Spleen (tissue), 7 donors: ENCODE measurements at regions not wholly inside any gene's neighbourhood (a gene's known extent, or its start where the extent isn't known, plus 50 kb on each side); places are given as distances from the start of the nearest gene placed in this dataset.

ENCODE experiments used
- POLR2AphosphoS5 ChIP-seq, 3 donors: sonication (generic); formaldehyde crosslinking; IDR thresholded peaks; one replicate each; pipeline ENCODE4 v1.5.1; 2017; ENCODE audit warnings: antibody characterized with exemption in 3 of 3
- TF ChIP-seq, protein P1 (sequence below), 11 experiments: fragments of 200-600 bp in 7 of 11; fragments of 450-650 bp in 4 of 11; sonication (generic) in 4 of 11; IDR thresholded peaks in 8 of 11; conservative IDR thresholded peaks in 3 of 11; 1 replicate in 7 of 11; 2 replicates in 4 of 11; pipeline versions ENCODE4 v1.4.0 to v1.8.0; 2016 to 2021; ENCODE audit warnings: antibody characterized with exemption in 11 of 11, inconsistent platforms in 4 of 11, mild to moderate bottlenecking in 1 of 11
- donor health status: DM: no; HTN: no; CAD: no; lungs with moderate emphysema.
- donor health status: DM: no; HTN: no; CAD: no.
- donor health status: DM: no; HTN: no; CAD: no.

DNA sequence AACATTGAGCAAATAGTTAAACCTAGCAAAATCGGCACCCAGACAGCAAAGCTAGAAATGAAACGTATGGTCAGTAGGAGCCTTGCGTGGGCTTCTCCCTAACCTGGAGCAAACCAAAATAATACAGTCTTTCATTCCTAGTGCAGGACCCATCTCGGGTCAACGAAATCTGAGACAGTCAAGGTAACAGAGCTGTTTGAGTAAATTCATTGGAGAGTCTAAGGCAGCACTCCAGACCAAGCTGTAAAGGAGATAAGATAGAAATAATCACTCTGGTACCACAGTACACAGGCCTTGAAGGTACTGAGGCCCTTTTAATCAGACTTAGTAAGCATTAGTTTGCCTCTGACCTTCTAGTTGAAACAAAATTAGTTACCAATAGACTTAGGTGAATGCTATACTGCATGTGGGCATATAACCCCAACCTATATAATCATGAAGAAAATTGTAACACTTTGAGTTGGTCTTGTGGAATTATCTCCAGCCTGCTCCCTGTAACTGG is 54.4 kb upstream of the BICD1 start:
- TF ChIP-seq, protein P1, sequence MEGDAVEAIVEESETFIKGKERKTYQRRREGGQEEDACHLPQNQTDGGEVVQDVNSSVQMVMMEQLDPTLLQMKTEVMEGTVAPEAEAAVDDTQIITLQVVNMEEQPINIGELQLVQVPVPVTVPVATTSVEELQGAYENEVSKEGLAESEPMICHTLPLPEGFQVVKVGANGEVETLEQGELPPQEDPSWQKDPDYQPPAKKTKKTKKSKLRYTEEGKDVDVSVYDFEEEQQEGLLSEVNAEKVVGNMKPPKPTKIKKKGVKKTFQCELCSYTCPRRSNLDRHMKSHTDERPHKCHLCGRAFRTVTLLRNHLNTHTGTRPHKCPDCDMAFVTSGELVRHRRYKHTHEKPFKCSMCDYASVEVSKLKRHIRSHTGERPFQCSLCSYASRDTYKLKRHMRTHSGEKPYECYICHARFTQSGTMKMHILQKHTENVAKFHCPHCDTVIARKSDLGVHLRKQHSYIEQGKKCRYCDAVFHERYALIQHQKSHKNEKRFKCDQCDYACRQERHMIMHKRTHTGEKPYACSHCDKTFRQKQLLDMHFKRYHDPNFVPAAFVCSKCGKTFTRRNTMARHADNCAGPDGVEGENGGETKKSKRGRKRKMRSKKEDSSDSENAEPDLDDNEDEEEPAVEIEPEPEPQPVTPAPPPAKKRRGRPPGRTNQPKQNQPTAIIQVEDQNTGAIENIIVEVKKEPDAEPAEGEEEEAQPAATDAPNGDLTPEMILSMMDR (IDR thresholded peaks at IDR 0.05 in 8 of 11, conservative IDR thresholded peaks at IDR 0.05 in 3 of 11), result no peak
- no peak for TF ChIP-seq POLR2AphosphoS5 (IDR thresholded peaks at IDR 0.05)
